ENCODE measurements at regions not wholly inside any gene's neighbourhood (a gene's known extent, or its start where the extent isn't known, plus 50 kb on each side); places are given as distances from the start of the nearest gene placed in this dataset.

- Histone ChIP-seq H2BK20ac (ENCODE audit: low read depth, low read length, poor library complexity, severe bottlenecking) (no peak overlapping the region), H4K8ac (replicated peaks; ENCODE audit: insufficient read length, low read depth, low read length) (no peak overlapping the region), H3K9me3 (ENCODE audit: control insufficient read depth, low read depth, low read length) (no peaks in the 10 kb centered on the region), H2BK5ac (ENCODE audit: insufficient read length, low read length) (no peak overlapping the region), H2AFZ (ENCODE audit: low read length) (no peak overlapping the region), H3K27me3 (ENCODE audit: insufficient read depth, low read length) (no peaks in the 10 kb centered on the region), H2BK120ac (ENCODE audit: low read depth, low read length, poor library complexity, severe bottlenecking) (no peak overlapping the region), H4K20me1 (ENCODE audit: control insufficient read depth, insufficient read depth, insufficient read length) (no peaks in the 10 kb centered on the region), H3K56ac (ENCODE audit: insufficient read length, low read depth, low read length) (no peak overlapping the region), H3K4ac (ENCODE audit: low read depth, low read length) (no peak overlapping the region), H2AK5ac (ENCODE audit: insufficient read length, low read length) (no peak overlapping the region), H3K79me2 (ENCODE audit: insufficient read depth, low read length) (no peaks in the 10 kb centered on the region), H3K23ac (ENCODE audit: insufficient read length, low read depth, low read length) (no peak overlapping the region), H4K91ac (ENCODE audit: insufficient read length, low read depth, low read length) (no peak overlapping the region), H3T11ph (ENCODE audit: low read length) (no peak overlapping the region), H2BK12ac (ENCODE audit: insufficient read length, low read depth, low read length) (no peak overlapping the region), H3K9ac (ENCODE audit: extremely low read depth, insufficient read length, low read length) (no peak overlapping the region), H3K4me1 (ENCODE audit: insufficient read depth, low read length) (no peaks in the 10 kb centered on the region), H3K4me2 (ENCODE audit: insufficient read depth, insufficient read length, low read length) (no peak overlapping the region), H4K5ac (ENCODE audit: insufficient read length, low read depth, low read length) (no peak overlapping the region), H3K27ac (ENCODE audit: insufficient read length, low read depth, low read length) (no peak overlapping the region), H3K14ac (ENCODE audit: insufficient read depth, low read length) (no peak overlapping the region), H3K79me1 (ENCODE audit: insufficient read depth, low read depth, low read length, poor library complexity, severe bottlenecking) (no peaks in the 10 kb centered on the region), H3K23me2 (ENCODE audit: insufficient read length, low read depth, low read length, poor library complexity, severe bottlenecking) (no peaks in the 10 kb centered on the region), H2BK15ac (ENCODE audit: low read depth, low read length) (no peak overlapping the region), H3K18ac (ENCODE audit: insufficient read length, low read depth, low read length) (no peak overlapping the region)
- Mint-ChIP-seq H3K9me3 (no peaks in the 10 kb centered on the region), H3K27me3 (ENCODE audit: low read depth) (peaks cover 2% of the 10 kb centered on the region), H3K27ac (no peak overlapping the region), H3K4me1 (no peaks in the 10 kb centered on the region), H3K4me3 (no peak overlapping the region), H3K36me3 (ENCODE audit: insufficient read depth in 1 of 3, low read depth in 3 of 3) (no peaks in the 10 kb centered on the region)
- WGBS (ENCODE audit: extremely low coverage, insufficient read length, low lambda C conversion rate): no CpG with 5 or more reads among the region's 2 CpGs
- no peak for TF ChIP-seq CTCF (conservative IDR thresholded peaks at IDR 0.05)
- DNase-seq: no peak
These were observed 71.6 kb downstream of the C5orf15 start for GRCh38 chr5:133896873-133897272.
